ENCODE measurements at regions not wholly inside any gene's neighbourhood (a gene's known extent, or its start where the extent isn't known, plus 50 kb on each side); places are given as distances from the start of the nearest gene placed in this dataset.

GRCh38 chr11:119995730-119996491 lies 142.0 kb downstream of the TRIM29 start:
- ATAC-seq (no peak), DNase-seq (ENCODE audit: low read depth, low spot score) (no peak), FAIRE-seq (no peak)
- Histone ChIP-seq H3K4me1 (ENCODE audit: control insufficient read depth, insufficient read depth, low read length) (no peaks in the 10 kb centered on the region), H3K9me3 (replicated peaks; ENCODE audit: control insufficient read depth, insufficient read depth, low read length) (no peaks in the 10 kb centered on the region; the same call in 2 of the 3 replicates), H3K9ac (ENCODE audit: control insufficient read depth, insufficient read depth, low read length) (no peak overlapping the region), H3K27me3 (replicated peaks in 1 of 2; ENCODE audit: control insufficient read depth in 2 of 2, insufficient read depth in 2 of 2, low read length in 1 of 2) (peaks cover 0 to 3% of the 10 kb centered on the region in 2 experiments; a peak in 2 of 4 replicates), H3K4me2 (ENCODE audit: control insufficient read depth, insufficient read depth) (no peak overlapping the region), H2AFZ (ENCODE audit: control insufficient read depth, low read depth, low read length) (no peak overlapping the region), H3K36me3 (ENCODE audit: control insufficient read depth in 2 of 2, insufficient read depth in 2 of 2, low read length in 1 of 2) (no peaks in the 10 kb centered on the region), H3K79me2 (ENCODE audit: control insufficient read depth, insufficient read depth, low read length) (no peaks in the 10 kb centered on the region), H3K4me3 (no peak overlapping the region), H3K27ac (ENCODE audit: control insufficient read depth, insufficient read depth) (no peak overlapping the region), H4K20me1 (ENCODE audit: control insufficient read depth, insufficient read depth) (no peaks in the 10 kb centered on the region)
- CTCF ChIA-PET = interaction anchor here (0.6 to 1.2 kb wide), 2 partner anchors 93 to 113 kb away, joined by 3 read pairs; no protein-coding TSS in a partner anchor
- RAD21 ChIA-PET (ENCODE audit: unreplicated experiment) = no interaction called here
- SMC1A ChIA-PET (ENCODE audit: uncharacterized antibody, unreplicated experiment) = no interaction called here
- no TSS peak for BruUV-seq (replicated peaks)
- POLR2A ChIA-PET = no interaction called here
- in situ Hi-C loops (cut with MboI) (no loop called here), intact Hi-C loops (cut with micrococcal nuclease; ENCODE audit: unreplicated experiment) (no loop called here)
- WGBS (ENCODE audit: insufficient coverage, insufficient replicate concordance, low lambda C conversion rate, missing lambda C conversion rate) = 0% methylated on average over 5 of the region's 6 CpGs
- TF ChIP-seq NR2C1 (IDR thresholded peaks at IDR 0.05) (no peak), PBX3 (IDR thresholded peaks at IDR 0.05; ENCODE audit: insufficient replicate concordance, low read depth, low read length) (no peak), NFYB (IDR thresholded peaks at IDR 0.05; ENCODE audit: insufficient read depth, low read depth, low read length) (no peak), SMAD1 (IDR thresholded peaks at IDR 0.05; ENCODE audit: low read depth, partially characterized antibody) (no peak), EZH2 (IDR thresholded peaks at IDR 0.05; ENCODE audit: borderline replicate concordance, control insufficient read depth, low read depth, low read length) (no peak), IRF4 (IDR thresholded peaks at IDR 0.05; ENCODE audit: low read depth, low read length) (no peak), SREBF2 (IDR thresholded peaks at IDR 0.05; ENCODE audit: low read length) (no peak), SRF (IDR thresholded peaks at IDR 0.05; ENCODE audit: low read depth in 2 of 2, low read length in 2 of 2) (no peak), SKIL (IDR thresholded peaks at IDR 0.05; ENCODE audit: low read depth, poor library complexity, severe bottlenecking) (no peak), CBX5 (IDR thresholded peaks at IDR 0.05; ENCODE audit: low read depth) (no peak), SMC3 (IDR thresholded peaks at IDR 0.05; ENCODE audit: borderline replicate concordance, low read length) (no peak), E2F4 (IDR thresholded peaks at IDR 0.05; ENCODE audit: low read depth, low read length) (no peak)
